ENCODE measurements at regions not wholly inside any gene's neighbourhood (a gene's known extent, or its start where the extent isn't known, plus 50 kb on each side); places are given as distances from the start of the nearest gene placed in this dataset.

DNA sequence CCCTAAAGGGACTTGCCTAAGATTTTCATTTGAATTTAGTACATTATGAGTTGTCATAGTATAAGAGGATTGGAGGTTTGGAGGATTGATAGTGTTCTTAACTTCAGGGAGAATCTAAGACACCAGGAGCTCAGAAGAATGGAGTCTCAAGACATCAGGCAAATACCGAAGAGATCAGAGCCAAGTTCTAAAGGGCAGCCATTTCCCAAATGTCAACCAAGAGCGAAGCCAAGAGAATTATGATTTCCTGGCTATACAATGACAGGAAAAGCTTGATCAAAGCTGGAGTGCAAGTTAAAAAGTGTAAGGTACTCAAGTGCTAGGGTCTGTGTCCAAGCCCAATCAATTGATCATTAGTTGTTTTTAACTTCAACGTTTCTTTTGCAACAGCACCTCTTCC is 283.0 kb upstream of the FN1 start:
- no peak for DNase-seq (ENCODE audit: low read depth in 2 of 2)

GRCh38 chr2:215718436-215718835 is 282.6 kb upstream of the FN1 start:
- DNase-seq (ENCODE audit: low read depth in 2 of 2): no peak

GRCh38 chr2:215717501-215718381 is 281.9 kb upstream of the FN1 start:
- no peak for DNase-seq (ENCODE audit: low read depth in 2 of 2)

DNA sequence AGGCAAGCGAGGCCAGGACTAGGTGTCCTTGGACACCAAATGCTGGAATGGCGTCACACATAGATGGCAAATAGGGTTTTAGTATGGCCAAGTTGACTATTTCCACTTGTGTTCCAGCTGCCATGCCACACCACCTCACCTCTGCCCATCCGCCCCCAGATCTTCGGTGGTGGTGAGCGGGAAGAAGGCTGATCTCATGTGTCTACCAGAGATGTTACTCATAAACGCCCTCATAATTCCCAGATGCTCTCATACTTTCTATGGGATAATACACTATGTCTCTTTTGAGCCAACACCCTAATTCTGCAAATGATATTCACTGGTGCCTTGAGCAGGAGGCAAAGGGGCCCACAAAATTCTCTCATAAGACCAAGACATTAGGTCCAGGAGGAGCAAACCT is 281.1 kb upstream of the FN1 start:
- no peak for DNase-seq (ENCODE audit: low read depth in 2 of 2)

GRCh38 chr2:215712871-215713790 is 277.3 kb upstream of the FN1 start:
- peak; percentile 91 to 94 for DNase-seq (ENCODE audit: low read depth in 2 of 2)

GRCh38 chr2:215712219-215712868 is 276.5 kb upstream of the FN1 start:
- no peak for DNase-seq (ENCODE audit: low read depth in 2 of 2)

DNA sequence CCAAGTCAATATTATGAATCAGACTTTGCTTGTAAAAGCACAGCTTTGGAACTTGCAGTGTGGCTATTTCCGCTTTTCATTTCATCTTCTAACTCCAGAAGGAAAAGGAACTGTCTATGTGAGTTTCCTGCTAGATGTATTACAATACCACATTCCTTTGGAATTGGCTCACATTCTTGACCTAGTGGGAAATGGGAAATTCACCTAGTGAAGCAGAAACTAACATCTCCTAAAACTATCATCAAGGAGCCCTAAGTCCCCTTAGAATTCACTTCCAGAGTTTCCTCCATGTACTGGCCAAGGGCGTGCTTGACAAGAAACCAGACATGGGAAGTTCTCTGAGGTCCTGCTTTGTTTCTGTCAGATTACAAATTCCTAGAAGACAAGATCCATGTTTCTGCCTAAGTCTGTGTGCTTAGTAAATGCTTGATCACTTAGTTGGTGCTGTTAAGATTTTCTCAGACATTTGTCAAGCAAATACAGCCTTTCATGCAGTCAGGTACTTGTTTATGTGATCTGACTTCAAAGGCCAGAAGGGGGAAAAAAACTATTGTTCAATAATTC is 275.7 kb upstream of the FN1 start:
- DNase-seq (ENCODE audit: low read depth in 2 of 2): peak; percentile 63 to 66

DNA sequence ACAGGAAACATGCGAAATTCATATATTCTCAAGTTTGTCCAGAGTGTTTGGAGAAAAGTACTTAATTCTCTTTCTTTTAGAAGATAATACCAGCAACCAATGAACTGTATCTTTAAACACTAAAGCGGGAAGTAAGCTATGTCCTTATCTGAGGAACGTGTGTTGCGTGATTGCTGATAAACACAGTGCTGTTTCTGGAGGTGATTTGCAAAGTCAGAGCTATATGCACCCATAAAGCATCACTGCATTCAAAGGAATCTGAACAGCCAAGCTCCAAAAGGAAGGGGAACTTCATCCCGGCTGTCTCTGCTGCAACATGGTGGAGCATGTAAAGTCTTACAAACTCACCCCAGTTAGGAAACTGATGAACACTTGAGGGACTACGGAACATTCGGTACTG is 271.7 kb upstream of the FN1 start:
- no peak for DNase-seq (ENCODE audit: low read depth in 2 of 2)

DNA sequence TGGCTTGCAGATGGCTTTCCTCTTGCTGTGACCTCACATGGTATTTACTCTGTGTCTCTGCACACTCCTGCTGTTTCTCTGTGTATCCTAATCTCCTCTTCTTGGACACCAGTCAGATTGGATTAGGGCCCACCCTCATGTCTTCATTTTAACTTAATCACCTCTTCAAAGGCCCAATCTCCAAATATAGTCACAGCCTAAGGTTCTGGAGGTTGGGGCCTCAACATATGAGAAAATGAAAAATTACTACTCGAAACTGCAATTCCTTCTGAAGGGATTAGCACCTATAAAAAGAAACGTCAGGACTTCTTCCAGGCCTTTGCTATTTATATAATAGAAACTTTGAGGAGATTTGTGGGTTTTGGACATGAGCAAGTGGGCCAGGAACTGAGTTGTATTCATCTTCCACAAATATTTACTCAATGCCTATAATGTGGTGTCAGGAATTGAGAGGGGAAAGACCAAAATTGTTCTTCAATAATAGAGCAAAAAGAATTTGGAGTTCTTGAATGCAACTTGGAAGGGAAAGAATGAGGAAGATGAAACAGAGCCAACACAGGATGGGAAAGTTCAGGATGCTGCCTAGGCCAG is 270.0 kb upstream of the FN1 start:
- DNase-seq (ENCODE audit: low read depth in 2 of 2): peak; percentile 75 to 78

DNA sequence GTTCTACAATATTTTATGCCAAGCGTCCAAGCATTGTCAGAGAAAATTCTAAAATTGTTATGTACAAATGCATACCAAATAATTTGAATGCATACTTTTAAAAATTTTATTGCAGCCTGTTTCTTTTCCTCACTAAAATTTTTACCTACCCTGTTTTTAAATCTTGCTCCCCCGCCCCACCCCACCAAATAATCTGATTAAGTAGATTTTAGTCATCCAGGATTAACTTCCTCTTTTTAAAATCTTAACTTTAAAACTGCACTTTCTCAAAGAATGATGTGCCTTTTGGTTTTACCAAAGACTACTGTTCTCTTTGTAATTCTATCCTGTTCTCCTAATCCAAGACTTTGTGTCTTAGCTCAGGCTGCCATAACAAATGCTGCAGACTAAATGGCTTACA is 269.4 kb upstream of the FN1 start:
- DNase-seq (ENCODE audit: low read depth in 2 of 2): no peak

GRCh38 chr2:215702116-215702902 is 266.4 kb upstream of the FN1 start:
- no peak for DNase-seq (ENCODE audit: low read depth in 2 of 2)

GRCh38 chr2:215699700-215700538 is 264.1 kb upstream of the FN1 start:
- DNase-seq (ENCODE audit: low read depth in 2 of 2): no peak

- DNase-seq (ENCODE audit: low read depth in 2 of 2): no peak
These were observed 263.1 kb upstream of the FN1 start for GRCh38 chr2:215699018-215699417.

DNA sequence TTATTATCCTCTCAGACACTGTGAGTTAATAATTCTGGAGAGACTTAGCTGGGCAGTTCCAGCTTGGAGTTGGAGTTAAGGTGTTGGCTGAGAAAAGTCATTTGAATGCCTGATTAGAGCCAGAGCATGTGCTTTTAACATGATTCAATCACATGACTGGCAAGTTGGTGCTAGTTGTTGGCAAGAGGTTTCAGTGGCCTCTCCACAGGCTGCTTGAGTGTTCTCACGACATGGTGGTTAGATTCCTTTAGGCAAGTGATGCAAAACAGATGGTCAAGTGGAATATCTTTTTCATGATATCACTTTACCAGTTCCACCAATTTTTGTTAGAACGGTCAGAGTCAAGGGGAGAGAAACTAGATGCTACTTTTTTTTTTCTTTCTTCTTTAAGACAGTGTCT is 262.7 kb upstream of the FN1 start:
- peak; percentile 98 for DNase-seq (ENCODE audit: low read depth in 2 of 2)

DNA sequence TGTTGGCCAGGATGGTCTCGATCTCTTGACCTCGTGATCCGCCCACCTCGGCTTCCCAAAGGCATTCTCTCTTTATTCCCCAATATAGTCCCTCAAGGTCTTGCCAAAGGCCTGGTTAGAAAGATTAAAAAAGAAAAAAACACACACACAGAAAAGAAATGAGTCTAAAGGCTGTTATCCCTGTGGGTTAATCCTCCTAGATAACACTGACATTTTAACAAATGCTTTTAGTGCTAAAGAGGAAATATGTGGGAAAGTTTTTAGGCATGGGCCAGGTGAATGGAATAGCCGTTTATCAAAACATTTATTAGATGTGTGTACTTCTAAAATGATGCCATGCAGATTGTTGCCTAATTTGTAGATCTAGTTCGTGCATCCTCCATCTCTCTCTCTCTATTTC is 261.6 kb upstream of the FN1 start:
- no peak for DNase-seq (ENCODE audit: low read depth in 2 of 2)

DNA sequence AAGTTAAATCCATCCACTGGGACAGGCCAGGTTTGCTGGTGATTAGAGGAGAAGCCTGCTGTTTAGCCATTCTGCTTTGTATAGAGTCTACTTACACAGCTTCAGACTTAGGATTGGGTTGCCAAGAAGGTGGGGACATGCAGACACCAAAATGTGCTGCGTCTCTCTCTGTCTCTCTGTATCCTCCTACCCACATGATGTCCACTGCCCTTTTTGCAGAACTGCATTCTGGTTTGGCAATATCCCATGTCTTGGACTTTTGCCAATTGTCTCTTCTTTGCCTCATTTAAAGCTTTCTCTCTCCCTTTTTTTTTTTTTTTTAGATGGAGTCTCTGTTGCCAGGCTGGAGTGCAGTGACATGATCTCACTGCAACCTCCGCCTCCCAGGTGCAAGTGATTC is 261.1 kb upstream of the FN1 start:
- DNase-seq (ENCODE audit: low read depth in 2 of 2): no peak

DNA sequence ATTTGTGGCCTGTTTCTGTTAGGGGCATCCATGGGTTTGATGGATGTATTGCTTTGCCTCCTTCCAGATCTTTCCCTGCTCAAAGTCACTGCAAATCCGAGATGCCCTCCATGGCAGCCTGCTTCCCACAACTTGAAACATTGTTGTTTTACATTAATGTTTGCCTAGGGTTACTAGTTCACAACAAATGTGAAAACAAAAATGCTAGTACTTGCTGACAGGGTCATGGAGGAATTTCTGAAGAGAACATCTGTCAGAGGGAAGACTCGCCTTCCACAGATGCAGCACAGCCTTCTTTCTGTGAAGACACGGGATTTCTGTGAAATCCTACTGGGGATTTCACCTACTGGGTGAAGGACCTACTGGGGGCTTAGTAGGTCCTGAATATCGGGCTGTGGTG is 260.0 kb upstream of the FN1 start:
- DNase-seq (ENCODE audit: low read depth in 2 of 2): no peak

- DNase-seq (ENCODE audit: low read depth in 2 of 2): no peak
These were observed 258.2 kb upstream of the FN1 start for GRCh38 chr2:215693999-215694580.

DNA sequence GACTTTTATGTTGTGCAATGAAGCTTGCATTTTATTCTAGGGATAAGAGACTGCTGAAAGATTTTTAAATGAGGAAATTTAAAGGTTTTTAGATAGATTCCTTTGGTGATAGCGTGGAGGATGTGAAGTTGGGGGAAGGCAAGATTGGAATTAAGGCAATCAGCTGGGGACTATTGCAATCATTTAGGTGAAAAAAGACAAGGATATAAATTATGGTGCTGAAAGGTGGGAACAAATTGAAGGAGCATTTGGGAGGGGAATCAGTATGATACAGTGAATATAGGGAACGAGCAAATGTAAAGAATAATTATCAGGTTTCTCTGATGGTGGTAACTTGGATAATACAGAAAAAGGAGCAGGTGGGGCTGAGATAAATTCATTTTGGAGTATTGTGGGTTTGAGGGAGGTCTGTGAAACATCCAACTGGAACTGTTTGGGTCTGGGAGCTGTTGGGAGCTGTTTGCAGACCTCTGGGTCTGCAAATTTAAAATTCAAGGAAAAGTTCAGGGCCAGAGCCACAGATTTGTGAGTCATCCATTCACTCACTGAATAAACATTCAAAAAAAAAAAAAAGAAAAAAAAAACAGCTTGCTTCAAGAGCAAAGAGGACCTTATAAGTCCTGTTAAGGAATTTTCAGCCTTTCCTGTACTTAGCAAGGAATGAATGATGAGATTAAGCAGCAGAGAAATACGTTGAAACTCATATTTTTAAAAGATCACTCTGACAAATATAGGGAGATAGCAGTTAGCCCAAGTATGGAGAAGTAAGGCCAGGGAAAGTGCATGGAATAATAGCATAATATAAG is 257.5 kb upstream of the FN1 start:
- peak; percentile 88 to 89 for DNase-seq (ENCODE audit: low read depth in 2 of 2)
